Karpas-422 (cell line): ENCODE measurements at regions not wholly inside any gene's neighbourhood (a gene's known extent, or its start where the extent isn't known, plus 50 kb on each side); places are given as distances from the start of the nearest gene placed in this dataset.

ENCODE experiments used
- DNase-seq: peaks from one replicate; pipeline ENCODE4 v3.0.0-alpha.2; 2015
- H2AFZ ChIP-seq: fragments of 200-600 bp; sonication (generic); 2 replicates; pipeline ENCODE4 v1.6.1; 2014; ENCODE audit warnings: antibody characterized with exemption, low read length, mixed read lengths
- H3K27ac ChIP-seq: fragments of 200-600 bp; sonication (generic); 2 replicates; pipeline ENCODE4 v1.5.1; 2014; ENCODE audit warnings: mild to moderate bottlenecking, low read length, moderate library complexity
- H3K27me3 ChIP-seq: fragments of 200-600 bp; sonication (generic); 2 replicates; pipeline ENCODE4 v1.6.1; 2014; ENCODE audit warnings: low read length, mixed read lengths
- H3K36me3 ChIP-seq: fragments of 200-600 bp; sonication (generic); 2 replicates; pipeline ENCODE4 v1.6.1; 2014; ENCODE audit warnings: low read length, mixed read lengths; ENCODE audit not compliant: insufficient read depth
- H3K4me1 ChIP-seq: fragments of 200-600 bp; sonication (generic); 2 replicates; pipeline ENCODE4 v1.6.1; 2014; ENCODE audit warnings: mild to moderate bottlenecking, low read length, mixed read lengths
- H3K4me2 ChIP-seq: fragments of 200-600 bp; sonication (generic); 2 replicates; pipeline ENCODE4 v1.6.1; 2014; ENCODE audit warnings: low read length, low read depth, mild to moderate bottlenecking; ENCODE audit not compliant: poor library complexity, severe bottlenecking
- H3K4me3 ChIP-seq: fragments of 200-600 bp; sonication (generic); 2 replicates; pipeline ENCODE4 v1.5.1; 2014; ENCODE audit warnings: mild to moderate bottlenecking, antibody characterized with exemption, low read length, mixed read lengths
- H3K79me2 ChIP-seq: fragments of 200-600 bp; sonication (generic); 2 replicates; pipeline ENCODE4 v1.6.1; 2014; ENCODE audit warnings: mild to moderate bottlenecking, low read length, mixed read lengths
- H3K9ac ChIP-seq: fragments of 200-600 bp; sonication (generic); 2 replicates; pipeline ENCODE4 v1.6.0; 2014; ENCODE audit warnings: low read length
- H3K9me2 ChIP-seq: fragments of 200-600 bp; sonication (generic), shearing (Covaris generic); replicated peaks from 2 replicates; pipeline ENCODE4 v1.6.0; 2014; ENCODE audit warnings: mild to moderate bottlenecking, low read length, moderate library complexity; ENCODE audit not compliant: insufficient read depth
- H3K9me3 ChIP-seq: fragments of 300-700, 200-600 bp; sonication (generic); 2 replicates; pipeline ENCODE4 v1.6.1; 2014; ENCODE audit warnings: low read length, mixed read lengths
- H4K20me1 ChIP-seq: fragments of 200-600 bp; sonication (generic); 2 replicates; pipeline ENCODE4 v1.6.1; 2014; ENCODE audit warnings: mild to moderate bottlenecking, antibody characterized with exemption, low read length, low read depth; ENCODE audit not compliant: insufficient read depth

GRCh38 chr11:115891581-115891980 lies 387.4 kb upstream of the CADM1 start:
- Histone ChIP-seq H3K27ac (no peak overlapping the region), H3K9ac (no peak overlapping the region), H3K9me3 (no peaks in the 10 kb centered on the region), H3K79me2 (no peaks in the 10 kb centered on the region), H3K27me3 (no peaks in the 10 kb centered on the region), H3K4me3 (no peak overlapping the region), H2AFZ (no peak overlapping the region), H4K20me1 (no peaks in the 10 kb centered on the region), H3K36me3 (no peaks in the 10 kb centered on the region), H3K4me1 (no peaks in the 10 kb centered on the region), H3K9me2 (no peaks in the 10 kb centered on the region), H3K4me2 (no peak overlapping the region)
- no peak for DNase-seq

GRCh38 chr11:115890500-115890899 lies 386.3 kb upstream of the CADM1 start:
- H3K27me3 ChIP-seq: no peaks in the 10 kb centered on the region
- no peak overlapping the region for H3K4me2 ChIP-seq
- no peak for DNase-seq
- no peak overlapping the region for H3K4me3 ChIP-seq
- no peaks in the 10 kb centered on the region for H3K79me2 ChIP-seq
- H2AFZ ChIP-seq: no peak overlapping the region
- H3K9ac ChIP-seq: no peak overlapping the region
- no peaks in the 10 kb centered on the region for H3K9me3 ChIP-seq
- H3K27ac ChIP-seq: no peak overlapping the region
- no peaks in the 10 kb centered on the region for H3K9me2 ChIP-seq
- no peaks in the 10 kb centered on the region for H3K4me1 ChIP-seq
- no peaks in the 10 kb centered on the region for H4K20me1 ChIP-seq
- H3K36me3 ChIP-seq: no peaks in the 10 kb centered on the region

DNA sequence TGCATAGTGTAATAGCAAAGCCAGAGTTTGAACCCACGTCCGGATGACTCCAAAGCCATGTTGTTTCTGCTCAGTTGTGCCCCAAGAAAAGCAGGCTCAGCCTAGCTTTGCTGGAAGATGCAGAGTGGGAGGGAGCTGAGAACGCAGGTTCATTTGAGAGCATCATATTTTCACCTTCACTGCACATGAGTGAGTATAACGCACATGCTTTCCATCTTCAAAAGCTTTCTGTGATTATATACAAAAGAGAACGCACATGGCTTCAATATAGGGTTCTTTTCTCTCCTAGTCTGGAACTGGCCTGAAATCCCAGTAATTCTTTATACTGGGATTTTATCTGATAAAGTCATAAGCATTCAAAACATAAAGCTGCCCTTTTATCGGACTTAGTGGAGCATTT lies 385.5 kb upstream of the CADM1 start:
- H3K79me2 ChIP-seq: no peaks in the 10 kb centered on the region
- no peak overlapping the region for H3K9ac ChIP-seq
- H3K9me3 ChIP-seq: no peaks in the 10 kb centered on the region
- no peak overlapping the region for H3K27ac ChIP-seq
- no peaks in the 10 kb centered on the region for H3K36me3 ChIP-seq
- H4K20me1 ChIP-seq: no peaks in the 10 kb centered on the region
- no peaks in the 10 kb centered on the region for H3K9me2 ChIP-seq
- no peak overlapping the region for H3K4me3 ChIP-seq
- no peak for DNase-seq
- no peak overlapping the region for H3K4me2 ChIP-seq
- no peaks in the 10 kb centered on the region for H3K27me3 ChIP-seq
- H3K4me1 ChIP-seq: no peaks in the 10 kb centered on the region
- no peak overlapping the region for H2AFZ ChIP-seq

DNA sequence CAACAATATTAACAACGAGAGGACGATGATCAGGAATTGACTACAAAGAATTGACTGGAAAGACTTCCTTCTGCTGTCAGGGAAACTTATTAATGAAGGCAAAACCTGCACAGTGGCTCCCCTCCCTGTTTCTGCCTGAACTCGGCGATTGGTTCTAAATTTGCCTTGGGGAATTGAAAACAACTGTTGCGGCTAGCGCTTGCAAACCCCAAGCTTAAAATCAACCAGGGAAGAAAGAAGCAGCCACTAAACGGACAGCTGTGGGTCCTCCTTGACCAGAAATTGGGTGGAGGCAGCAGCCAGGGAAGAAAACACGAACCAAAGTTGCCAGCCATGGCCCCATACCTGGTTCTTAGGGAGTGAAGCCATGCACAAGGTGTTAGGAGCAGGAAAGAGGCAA lies 383.5 kb upstream of the CADM1 start:
- no peaks in the 10 kb centered on the region for H3K9me2 ChIP-seq
- H3K4me2 ChIP-seq: no peak overlapping the region
- no peaks in the 10 kb centered on the region for H3K27me3 ChIP-seq
- no peak overlapping the region for H3K4me3 ChIP-seq
- no peaks in the 10 kb centered on the region for H4K20me1 ChIP-seq
- no peak overlapping the region for H2AFZ ChIP-seq
- no peak for DNase-seq
- no peaks in the 10 kb centered on the region for H3K9me3 ChIP-seq
- no peak overlapping the region for H3K27ac ChIP-seq
- no peaks in the 10 kb centered on the region for H3K36me3 ChIP-seq
- H3K4me1 ChIP-seq: no peaks in the 10 kb centered on the region
- H3K79me2 ChIP-seq: no peaks in the 10 kb centered on the region
- no peak overlapping the region for H3K9ac ChIP-seq

DNA sequence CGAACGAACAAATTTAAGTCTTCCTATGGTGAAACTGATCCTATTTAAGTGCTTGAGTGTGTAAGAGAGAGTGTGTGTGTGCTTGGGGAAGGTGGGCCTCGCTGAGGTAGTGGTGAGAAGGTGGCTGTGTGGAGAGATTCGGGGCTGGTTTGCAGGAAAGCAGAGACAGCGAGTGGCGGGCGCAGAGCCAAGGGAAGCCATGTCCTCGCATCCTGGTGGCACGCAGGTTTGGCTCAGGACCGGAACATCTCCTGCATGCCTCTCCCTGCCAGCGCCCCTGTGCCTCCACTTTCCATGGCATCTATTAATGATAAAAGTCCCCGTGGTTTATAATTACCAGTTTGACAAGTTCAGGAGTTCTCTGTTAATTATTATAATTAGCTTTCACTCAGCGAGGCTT lies 383.1 kb upstream of the CADM1 start:
- Histone ChIP-seq H3K9ac (no peak overlapping the region), H3K9me2 (no peaks in the 10 kb centered on the region), H3K4me1 (no peaks in the 10 kb centered on the region), H3K4me3 (no peak overlapping the region), H3K36me3 (no peaks in the 10 kb centered on the region), H3K27ac (no peak overlapping the region), H2AFZ (no peak overlapping the region), H3K79me2 (no peaks in the 10 kb centered on the region), H3K9me3 (no peaks in the 10 kb centered on the region), H3K27me3 (no peaks in the 10 kb centered on the region), H4K20me1 (no peaks in the 10 kb centered on the region), H3K4me2 (no peak overlapping the region)
- DNase-seq: no peak

DNA sequence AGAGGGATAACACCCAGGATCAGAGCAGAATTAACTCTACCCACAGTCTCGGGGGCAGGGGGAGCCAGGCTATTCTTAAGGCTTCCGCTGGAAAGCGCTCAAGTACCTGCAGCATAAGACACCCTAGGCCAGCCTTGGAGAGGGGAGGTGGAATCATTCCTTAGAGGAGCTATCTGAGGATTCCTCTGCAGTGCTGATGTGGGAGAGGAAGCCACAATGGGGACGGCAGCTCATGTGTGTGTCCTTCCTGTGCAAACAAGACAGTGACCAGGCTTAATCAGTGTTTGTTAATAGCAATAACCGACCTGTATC lies 382.2 kb upstream of the CADM1 start:
- no peaks in the 10 kb centered on the region for H3K27me3 ChIP-seq
- H4K20me1 ChIP-seq: no peaks in the 10 kb centered on the region
- no peak overlapping the region for H3K27ac ChIP-seq
- DNase-seq: no peak
- H3K4me1 ChIP-seq: no peaks in the 10 kb centered on the region
- no peak overlapping the region for H3K9ac ChIP-seq
- H2AFZ ChIP-seq: no peak overlapping the region
- H3K79me2 ChIP-seq: no peaks in the 10 kb centered on the region
- no peaks in the 10 kb centered on the region for H3K9me2 ChIP-seq
- H3K4me3 ChIP-seq: no peak overlapping the region
- no peaks in the 10 kb centered on the region for H3K9me3 ChIP-seq
- no peak overlapping the region for H3K4me2 ChIP-seq
- H3K36me3 ChIP-seq: no peaks in the 10 kb centered on the region

DNA sequence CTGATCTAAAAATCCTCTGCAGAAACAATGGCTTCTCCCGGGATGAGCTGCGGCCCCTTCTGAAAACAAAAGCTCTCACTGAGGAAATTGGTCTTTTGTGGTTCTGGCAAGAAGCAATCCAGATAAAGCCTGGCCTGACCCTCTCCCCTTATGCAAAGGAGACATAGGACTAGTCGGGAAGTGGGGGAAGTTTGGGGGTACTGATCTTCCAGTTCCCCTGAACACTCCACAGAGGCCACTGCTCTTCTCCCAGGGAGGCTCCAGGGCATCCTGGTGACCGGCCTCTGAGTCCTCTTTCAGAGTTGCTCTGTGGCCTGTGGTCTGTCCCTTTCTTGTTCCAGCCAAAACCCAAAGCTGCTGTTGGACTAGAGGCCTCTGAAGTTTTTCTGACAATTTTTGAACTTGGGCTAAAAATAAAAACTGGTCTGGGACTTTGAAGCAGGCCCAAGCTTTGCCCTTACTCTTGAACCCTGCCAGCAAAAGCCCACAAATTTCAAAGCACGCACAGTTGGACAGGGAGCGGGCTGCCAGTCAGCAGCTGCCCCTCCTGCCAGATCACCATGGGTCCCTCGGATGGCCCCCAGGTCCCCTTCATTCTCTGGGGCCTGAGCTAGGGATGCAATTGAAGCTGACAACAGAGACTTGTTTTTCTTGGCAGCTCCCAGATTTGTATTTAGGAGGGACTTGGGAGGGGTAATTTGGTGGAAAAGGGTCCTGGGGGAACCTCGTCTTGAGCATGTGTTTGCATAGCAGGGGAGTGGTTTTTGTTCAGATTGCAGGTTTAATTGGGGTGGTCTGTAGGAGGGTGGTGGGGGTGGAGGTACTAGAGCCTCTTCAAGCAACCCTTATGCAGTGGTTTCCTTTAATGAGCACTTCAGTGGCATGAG lies 381.6 kb upstream of the CADM1 start:
- Histone ChIP-seq H3K27ac (no peak overlapping the region), H3K27me3 (no peaks in the 10 kb centered on the region), H2AFZ (no peak overlapping the region), H3K4me1 (no peaks in the 10 kb centered on the region), H3K36me3 (no peaks in the 10 kb centered on the region), H3K9me3 (no peaks in the 10 kb centered on the region), H3K4me2 (no peak overlapping the region), H3K79me2 (no peaks in the 10 kb centered on the region), H3K9me2 (no peaks in the 10 kb centered on the region), H4K20me1 (no peaks in the 10 kb centered on the region), H3K4me3 (no peak overlapping the region), H3K9ac (no peak overlapping the region)
- no peak for DNase-seq

GRCh38 chr11:115884800-115885534 lies 380.8 kb upstream of the CADM1 start:
- no peaks in the 10 kb centered on the region for H3K9me3 ChIP-seq
- no peaks in the 10 kb centered on the region for H3K79me2 ChIP-seq

More at GRCh38 chr11:115884800-115885534, 380.8 kb upstream of the CADM1 start:
- Histone ChIP-seq H3K4me2 (no peak overlapping the region), H2AFZ (no peak overlapping the region), H3K4me3 (no peak overlapping the region), H3K4me1 (no peaks in the 10 kb centered on the region), H3K36me3 (no peaks in the 10 kb centered on the region), H3K9me2 (no peaks in the 10 kb centered on the region), H3K27me3 (no peaks in the 10 kb centered on the region), H3K9ac (no peak overlapping the region), H4K20me1 (no peaks in the 10 kb centered on the region), H3K27ac (no peak overlapping the region)
- DNase-seq: no peak
